ENCODE measurements at regions not wholly inside any gene's neighbourhood (a gene's known extent, or its start where the extent isn't known, plus 50 kb on each side); places are given as distances from the start of the nearest gene placed in this dataset.

GRCh38 chr1:118736322-118736721 lies 251.8 kb downstream of the TBX15 start:
- TF ChIP-seq CTCF (conservative IDR thresholded peaks at IDR 0.05; ENCODE audit: low read depth, low read length) (no peak), MXI1 (IDR thresholded peaks at IDR 0.05; ENCODE audit: borderline replicate concordance, low read depth, low read length) (no peak), MAZ (IDR thresholded peaks at IDR 0.05; ENCODE audit: borderline replicate concordance, low read depth, low read length) (no peak), POLR2A (IDR thresholded peaks at IDR 0.05; ENCODE audit: low read depth, low read length) (no peak), SMC3 (IDR thresholded peaks at IDR 0.05; ENCODE audit: low read depth, low read length) (no peak), MAFK (IDR thresholded peaks at IDR 0.05; ENCODE audit: low read depth, low read length) (no peak), RAD21 (IDR thresholded peaks at IDR 0.05; ENCODE audit: low read length) (no peak)
